Stromal cell of bone marrow (primary cell): ENCODE measurements at regions not wholly inside any gene's neighbourhood (a gene's known extent, or its start where the extent isn't known, plus 50 kb on each side); places are given as distances from the start of the nearest gene placed in this dataset.
A peak's percentile ranks its signal among the peaks of the same experiment; 100 is the strongest.

Source experiments
- DNase-seq: peaks from one replicate; pipeline ENCODE4 v3.0.0-alpha.2; 2012; ENCODE audit warnings: low read depth

- DNase-seq, result no peak
Observed at GRCh38 chr3:178259703-178260102, 276.5 kb upstream of the KCNMB2 start.

DNA sequence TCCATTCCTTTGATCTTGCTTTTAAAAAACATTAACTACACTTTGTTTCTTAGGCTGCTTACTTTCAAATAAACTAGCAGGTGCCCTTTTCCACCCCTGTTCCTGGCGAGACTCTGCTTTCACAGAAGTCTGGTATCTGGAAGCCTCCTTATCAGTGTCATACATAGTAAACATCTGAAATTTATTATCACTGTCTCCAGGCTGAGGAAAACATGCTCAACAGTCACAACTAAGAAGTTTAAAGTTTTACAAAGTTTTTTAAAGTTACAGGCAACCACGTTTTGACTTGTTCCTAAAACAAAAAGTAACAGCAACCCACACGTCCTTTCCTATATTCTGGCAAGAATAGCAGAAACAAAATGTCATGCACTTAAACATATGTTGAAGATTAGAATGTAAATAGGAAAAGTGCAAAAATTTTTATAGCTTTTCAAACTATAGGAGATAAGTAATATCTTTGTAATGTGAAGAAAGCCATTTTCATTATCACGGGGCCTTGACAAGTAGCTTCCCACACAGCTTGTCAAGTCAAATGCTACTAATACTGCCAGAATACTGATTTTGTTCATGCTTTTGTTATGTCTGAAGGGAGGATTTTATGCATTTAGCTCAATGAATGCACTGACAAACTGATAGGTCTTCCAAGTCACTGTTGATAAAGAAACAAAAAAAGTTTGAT, 275.2 kb upstream of the KCNMB2 start:
- no peak for DNase-seq

DNA sequence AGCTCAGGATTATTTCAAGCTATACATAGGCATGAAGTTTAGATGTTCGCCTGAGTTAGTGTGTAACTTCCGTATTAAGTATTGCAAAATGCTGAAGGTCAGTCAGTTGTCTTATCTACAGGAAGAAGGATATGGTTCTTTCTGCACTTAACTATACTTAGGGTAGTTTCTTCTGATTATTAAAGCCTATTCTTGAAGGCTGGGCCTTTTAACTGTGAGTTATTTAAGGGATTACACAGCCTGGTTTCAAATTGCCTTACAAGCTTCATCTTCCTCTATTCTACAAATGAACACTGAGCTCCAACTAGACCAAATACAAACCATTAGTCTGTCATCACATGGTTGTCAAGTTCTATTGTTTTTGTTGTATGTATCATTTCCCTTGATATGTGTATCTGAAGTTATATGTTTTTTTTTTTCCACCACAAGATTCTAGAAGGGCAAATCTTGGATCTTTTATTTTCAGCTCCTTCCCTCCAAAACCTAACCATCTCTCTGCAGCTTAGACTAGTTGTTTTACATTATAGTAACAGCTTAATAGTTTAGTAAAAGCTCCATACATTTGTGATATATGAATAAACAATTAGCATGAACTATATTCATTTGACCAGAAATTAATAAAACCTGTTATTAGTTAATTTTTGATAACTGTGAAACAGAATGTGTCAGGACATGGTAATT, 272.9 kb upstream of the KCNMB2 start:
- DNase-seq, result no peak

DNA sequence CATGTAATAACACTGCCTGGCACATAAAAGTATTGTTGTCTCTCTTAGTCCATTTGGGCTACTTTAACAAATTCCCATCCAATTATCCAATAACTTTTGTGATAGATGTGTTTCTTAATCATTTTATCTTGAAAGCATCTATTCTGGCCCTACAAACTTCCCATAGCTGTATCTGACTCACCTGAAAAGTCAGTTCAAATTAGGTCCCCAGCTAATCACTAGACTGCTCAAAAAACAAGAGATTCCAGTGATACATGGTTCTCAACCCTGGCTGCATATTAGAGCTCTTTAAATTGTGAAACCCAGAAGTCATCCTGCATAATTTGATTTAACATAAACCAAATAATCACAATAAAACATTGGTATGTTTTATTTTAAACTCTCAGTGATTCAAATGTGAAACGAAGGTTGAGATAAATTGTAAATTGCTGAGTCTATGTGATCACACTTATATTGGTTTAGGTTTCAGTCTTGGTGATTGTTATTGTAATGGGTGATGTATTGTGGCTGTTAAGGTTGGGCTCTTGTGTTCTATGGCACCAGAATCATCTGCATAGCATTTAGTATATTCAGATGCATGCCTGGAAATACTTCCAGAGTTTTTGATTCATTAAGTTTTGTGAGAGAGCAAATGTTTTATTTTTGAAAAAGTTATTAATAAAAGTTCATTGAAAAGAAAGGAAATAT, 268.9 kb upstream of the KCNMB2 start:
- DNase-seq, result no peak

- DNase-seq, result no peak
Observed at GRCh38 chr3:178270838-178271237, 265.4 kb upstream of the KCNMB2 start.

GRCh38 chr3:178271740-178272387, 264.4 kb upstream of the KCNMB2 start:
- DNase-seq, result no peak

GRCh38 chr3:178272841-178273240, 263.4 kb upstream of the KCNMB2 start:
- DNase-seq, result no peak

DNA sequence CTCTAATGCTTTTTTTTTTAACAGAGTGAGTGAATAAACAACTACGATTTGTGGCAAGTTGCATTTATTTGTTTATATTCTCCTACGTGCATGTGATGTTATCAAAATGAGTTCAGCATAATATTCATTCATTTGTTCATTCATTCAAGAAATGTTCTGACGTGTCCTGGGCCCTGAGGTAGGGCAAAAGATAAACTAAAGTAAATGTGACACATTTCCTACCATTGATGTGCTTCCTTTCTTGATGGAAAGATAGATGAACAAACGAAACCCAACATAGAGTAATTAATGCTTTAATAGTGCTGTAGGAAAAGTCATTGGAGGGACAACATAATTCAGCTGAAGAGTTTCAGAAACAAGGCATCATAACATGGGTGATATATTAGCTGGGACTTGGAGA, 261.5 kb upstream of the KCNMB2 start:
- DNase-seq, result no peak

DNA sequence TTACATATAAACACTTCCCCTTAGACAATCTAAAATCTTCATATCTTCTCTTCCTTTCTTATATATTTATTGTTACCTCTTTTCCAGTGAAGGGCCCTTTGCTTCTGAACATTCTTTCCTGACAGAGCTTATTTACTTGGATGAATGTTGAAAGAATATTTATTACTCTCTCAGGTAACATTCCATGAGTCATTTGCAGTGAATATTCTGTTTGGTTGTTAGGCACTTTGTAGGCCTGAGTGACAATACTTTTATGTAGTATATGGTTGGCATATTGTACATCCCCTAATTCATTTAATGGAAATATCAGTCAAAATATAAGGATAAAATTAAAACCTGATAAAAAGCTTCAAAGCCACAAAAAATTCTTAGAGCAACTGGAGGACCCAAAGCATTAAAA, 260.9 kb upstream of the KCNMB2 start:
- DNase-seq, result no peak

DNA sequence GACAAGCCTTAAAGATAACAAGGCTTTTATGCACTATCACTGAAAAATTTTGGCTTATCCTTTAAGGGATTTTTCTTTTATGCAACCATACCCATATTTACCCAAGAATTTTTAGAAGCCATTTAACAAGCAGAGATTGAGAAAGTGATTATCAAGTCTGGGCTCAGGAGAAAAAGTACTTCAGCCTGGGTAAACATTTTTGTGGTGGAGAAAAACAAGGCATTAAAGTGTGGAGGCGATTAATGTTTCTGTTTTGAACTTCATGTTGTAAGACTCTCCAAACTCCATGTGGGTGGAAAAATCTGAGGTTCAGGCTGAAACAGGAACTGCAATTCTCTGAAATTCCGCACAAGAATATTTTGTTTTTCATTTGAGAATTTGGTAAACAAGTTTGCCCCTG, 260.4 kb upstream of the KCNMB2 start:
- DNase-seq, result peak; percentile 12

GRCh38 chr3:178277605-178278004, 258.6 kb upstream of the KCNMB2 start:
- no peak for DNase-seq

DNA sequence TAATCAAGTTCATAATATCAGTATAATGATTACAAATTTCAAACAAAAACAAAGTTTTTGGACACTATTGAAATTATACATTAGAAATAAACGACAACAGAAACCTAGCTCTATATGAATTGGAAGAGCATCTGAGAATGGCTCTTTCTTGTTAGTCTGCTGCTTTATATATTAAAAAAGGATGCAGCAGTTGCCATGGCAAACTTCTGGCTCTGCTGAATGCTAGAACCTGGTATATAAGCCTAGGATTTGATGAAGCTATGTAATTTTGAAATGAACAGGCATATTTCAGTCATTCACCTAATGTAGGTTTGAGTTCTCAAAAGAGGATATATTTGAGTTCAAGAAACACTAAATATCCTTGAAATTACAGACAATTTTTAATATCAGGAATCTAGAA, 252.7 kb upstream of the KCNMB2 start:
- no peak for DNase-seq

DNA sequence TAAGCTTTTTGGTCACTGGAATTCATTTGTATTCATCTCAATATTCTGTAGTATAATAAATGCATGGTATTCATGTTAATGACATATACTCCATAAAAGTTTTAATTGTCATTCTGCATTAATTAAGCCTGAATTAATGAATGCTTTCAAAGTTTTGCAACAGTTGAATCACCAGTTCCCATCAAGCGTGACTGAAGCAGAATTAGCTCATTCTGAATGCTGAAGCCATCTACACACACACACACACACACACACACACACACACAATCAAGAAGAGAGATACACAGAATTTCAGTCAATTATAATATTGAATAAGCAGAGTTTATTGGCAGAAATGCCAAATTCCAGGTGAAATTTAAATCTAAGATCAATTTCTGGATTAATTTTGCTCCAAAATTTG, 252.1 kb upstream of the KCNMB2 start:
- DNase-seq, result no peak

DNA sequence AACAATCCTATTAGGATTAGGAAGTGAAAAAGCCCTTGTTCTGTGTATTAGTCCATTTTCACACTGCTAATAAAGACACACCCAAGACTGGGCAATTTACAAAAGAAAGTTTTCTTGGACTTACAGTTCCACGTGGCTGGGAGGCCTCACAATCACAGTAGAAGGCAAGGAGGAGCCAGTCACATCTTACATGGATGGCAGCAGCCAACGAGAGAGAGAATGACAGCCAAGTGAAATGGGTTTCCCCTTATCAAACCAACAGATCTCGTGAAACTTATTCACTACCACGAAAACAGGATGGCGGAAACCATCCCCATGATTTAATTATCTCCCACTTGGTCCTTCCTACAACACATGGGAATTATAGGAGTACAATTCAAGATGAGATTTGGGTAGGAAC, 248.2 kb upstream of the KCNMB2 start:
- no peak for DNase-seq

GRCh38 chr3:178289544-178290160, 246.6 kb upstream of the KCNMB2 start:
- no peak for DNase-seq

- DNase-seq, result no peak
Observed at GRCh38 chr3:178291574-178292370, 244.5 kb upstream of the KCNMB2 start.

- peak; percentile 92 for DNase-seq
Observed at GRCh38 chr3:178295292-178295912, 240.8 kb upstream of the KCNMB2 start.

- peak; percentile 43 for DNase-seq
Observed at GRCh38 chr3:178297199-178297598, 239.0 kb upstream of the KCNMB2 start.

DNA sequence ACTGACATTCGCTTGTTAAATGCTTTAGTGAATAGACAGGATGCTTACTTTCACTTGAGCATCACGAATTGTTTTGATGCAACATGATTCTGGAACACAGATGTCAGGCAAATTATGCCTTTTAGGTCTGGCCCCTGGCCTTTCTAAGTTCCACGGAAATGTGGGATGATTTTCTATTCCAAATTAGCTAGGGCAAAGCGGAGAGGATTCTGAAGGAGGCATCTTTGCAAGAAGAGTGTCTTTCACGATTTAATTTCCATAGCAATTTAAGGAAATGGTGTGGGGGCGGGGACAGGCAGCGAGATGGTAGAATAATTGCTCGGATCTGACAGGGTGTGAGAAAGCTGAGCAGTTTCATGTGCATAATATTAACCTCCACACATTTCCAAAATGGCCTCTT, 238.5 kb upstream of the KCNMB2 start:
- no peak for DNase-seq

- DNase-seq, result no peak
Observed at GRCh38 chr3:178300441-178300959, 235.7 kb upstream of the KCNMB2 start.
